Uterus (tissue), 2 donors: ENCODE measurements at regions not wholly inside any gene's neighbourhood (a gene's known extent, or its start where the extent isn't known, plus 50 kb on each side); places are given as distances from the start of the nearest gene placed in this dataset.

Source experiments
- CTCF ChIP-seq, 4 experiments: fragments of 200-600 bp in 2 of 4; fragments of 450-650 bp in 2 of 4; sonication (generic) in 2 of 4; IDR thresholded peaks; one replicate each; pipeline ENCODE4 v1.5.1; 2016 to 2019; ENCODE audit warnings: antibody characterized with exemption in 4 of 4, mild to moderate bottlenecking in 2 of 4, moderate library complexity in 1 of 4
- POLR2A ChIP-seq, 2 donors: fragments of 450-650 bp; IDR thresholded peaks; one replicate each; pipeline ENCODE4 v1.6.1; 2016; ENCODE audit warnings: antibody characterized with exemption in 2 of 2, mild to moderate bottlenecking in 1 of 2, moderate library complexity in 1 of 2

DNA sequence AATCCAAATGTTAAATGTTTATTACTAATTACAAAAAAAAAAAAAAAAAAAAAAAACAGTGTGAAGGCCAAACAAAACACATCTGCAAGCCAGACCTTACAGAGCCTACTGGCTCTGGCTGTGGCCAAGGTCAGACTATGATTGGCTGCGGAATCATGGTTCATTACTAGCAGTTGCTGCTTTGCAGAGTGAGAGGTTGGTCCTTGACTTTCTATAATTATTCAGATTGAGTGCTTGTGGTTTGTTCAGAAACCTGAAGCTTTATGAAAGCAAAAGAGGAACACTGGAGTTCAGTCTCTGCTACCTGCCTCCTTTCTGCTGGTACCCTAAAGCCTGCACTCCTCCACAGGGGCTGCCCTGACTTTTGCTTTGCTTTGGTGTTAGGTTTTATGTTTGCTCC, 550.9 kb downstream of the BCL11B start:
- no peak for TF ChIP-seq CTCF (IDR thresholded peaks at IDR 0.05)
- TF ChIP-seq POLR2A (IDR thresholded peaks at IDR 0.05), result no peak
